ENCODE measurements at regions not wholly inside any gene's neighbourhood (a gene's known extent, or its start where the extent isn't known, plus 50 kb on each side); places are given as distances from the start of the nearest gene placed in this dataset.
"Not testable (repeated sequence)": the region's sequence is repeated elsewhere in the genome, so short reads cannot be mapped to it uniquely, and the experiment has no call there.

DNA sequence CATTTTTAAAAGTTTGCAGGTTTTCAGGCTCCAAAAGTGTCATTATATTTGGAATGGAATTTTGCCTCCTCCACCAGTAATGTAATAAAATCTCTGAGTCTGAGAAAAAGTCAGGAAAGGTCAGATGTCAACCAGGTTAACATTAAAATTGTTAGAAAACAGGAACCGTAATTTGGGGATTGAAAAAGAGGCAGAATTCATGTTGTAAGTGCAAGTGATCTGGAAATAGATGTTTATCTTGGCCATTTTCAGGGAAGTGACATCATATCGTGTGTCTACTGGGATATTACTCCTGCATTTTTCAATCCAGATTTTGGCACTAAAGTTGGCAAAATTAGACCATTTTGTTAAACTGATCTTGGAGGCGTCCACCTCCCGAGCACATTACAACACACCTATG lies 428.5 kb upstream of the MGMT start:
- DNase-seq = no peak

GRCh38 chr10:129039406-129040370 lies 427.4 kb upstream of the MGMT start:
- no peak for DNase-seq

- no peak for DNase-seq
These were observed 426.7 kb upstream of the MGMT start for GRCh38 chr10:129040377-129040776.

DNA sequence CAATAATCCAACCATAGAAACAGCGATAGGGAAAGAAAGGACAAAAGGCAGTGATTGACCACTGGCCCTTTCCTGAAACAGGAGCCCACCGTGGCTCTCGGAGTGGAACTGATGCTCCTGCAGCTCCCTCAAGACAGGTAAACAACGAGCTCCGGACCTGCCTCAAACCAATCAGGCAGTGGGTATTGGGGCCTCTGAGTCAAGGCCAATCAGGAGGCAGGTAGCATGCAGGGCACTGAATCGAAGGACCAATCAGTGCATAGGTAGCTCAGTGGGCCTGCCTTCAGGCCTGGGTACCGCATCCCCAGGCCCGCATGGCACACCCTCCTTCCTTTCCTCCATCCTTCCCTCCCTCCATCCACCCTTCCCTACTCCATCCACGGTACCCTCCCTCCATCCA lies 425.1 kb upstream of the MGMT start:
- no peak for DNase-seq

GRCh38 chr10:129042776-129043595 lies 424.1 kb upstream of the MGMT start:
- no peak for DNase-seq

- no peak for DNase-seq
These were observed 423.4 kb upstream of the MGMT start for GRCh38 chr10:129043691-129044090.

DNA sequence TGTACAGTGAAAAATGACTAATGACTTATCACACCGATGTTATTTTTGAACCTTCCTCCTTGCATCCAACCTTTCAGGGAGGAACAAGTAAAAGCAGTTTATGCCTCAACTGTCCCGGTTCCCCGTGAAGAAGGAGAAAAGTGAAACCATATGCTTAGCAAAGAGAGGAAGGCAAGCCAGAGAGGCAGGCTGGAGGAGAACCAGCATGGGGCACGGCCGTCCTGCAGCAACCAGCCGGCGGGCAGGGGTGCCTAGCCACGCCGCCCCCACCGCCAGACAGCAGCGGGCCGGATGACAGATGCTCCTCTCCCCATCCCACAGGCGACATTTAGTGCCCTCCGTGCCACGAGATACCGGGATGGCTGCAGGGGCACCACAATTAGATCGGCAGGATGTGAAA lies 421.4 kb upstream of the MGMT start:
- no peak for DNase-seq

DNA sequence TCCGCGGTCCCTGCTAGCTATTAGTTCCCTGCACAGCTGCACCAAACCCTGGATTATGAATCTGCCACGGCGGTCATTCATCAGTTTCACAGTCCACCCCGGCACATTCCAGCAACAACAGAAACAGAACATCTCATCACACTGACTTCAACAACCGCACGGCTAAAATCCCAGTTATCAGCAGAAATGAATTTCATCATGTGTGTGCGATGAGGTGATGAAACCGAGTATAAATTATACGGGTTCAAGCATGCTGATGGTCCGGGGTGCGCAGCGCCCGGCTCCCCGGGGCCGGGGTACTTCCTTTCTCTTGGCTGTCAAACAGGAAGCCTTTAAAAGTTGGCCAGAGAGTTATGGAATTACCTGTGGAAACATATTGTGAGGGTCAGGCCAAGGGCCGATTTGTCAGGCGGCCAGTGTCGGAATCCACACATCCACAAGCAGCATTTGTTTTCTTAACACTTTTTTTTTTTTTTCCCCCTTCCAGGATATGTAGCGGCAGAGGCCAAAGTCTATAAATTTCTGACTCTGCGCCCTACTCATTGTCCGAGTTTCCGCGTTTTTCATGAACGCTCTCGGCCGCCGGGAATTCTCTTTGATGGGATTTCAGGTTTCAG lies 420.9 kb upstream of the MGMT start:
- DNase-seq = no peak

DNA sequence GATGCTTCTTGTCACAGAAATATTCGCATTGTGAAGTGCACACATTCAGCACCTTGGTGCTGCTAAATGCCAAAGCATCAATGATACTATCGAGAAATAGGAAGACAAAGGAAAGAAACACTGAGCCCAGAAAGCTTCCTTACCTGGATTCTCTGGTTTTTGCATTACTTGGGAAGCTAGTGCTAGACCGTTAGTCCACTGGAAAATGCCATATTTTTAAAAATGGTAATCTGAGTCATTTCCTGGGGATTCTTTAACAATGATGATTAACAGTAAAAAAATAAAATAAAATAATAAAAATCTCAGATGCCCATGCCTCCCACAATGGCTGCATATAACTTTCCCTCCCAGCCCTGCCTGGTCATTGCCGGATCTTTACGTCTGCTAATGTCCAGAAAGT lies 420.1 kb upstream of the MGMT start:
- DNase-seq = no peak

DNA sequence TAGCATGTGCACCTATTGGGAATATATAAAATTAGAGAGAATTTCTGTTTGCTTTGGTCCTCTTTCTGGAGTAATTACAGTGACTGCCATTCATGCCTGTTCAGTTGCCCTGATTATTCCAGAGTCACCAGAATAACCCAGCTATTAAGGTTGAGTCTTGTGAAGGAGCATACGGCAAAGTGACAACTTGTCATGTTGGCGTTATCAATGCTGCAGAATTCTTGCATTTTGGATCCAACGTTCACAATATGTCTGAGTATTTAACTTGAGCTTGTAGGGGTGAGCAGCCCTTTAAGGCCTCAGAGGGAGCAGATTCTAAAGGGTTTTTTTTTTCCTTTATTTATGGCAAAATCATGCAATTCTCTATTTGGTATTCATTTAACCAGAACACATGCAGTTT lies 419.4 kb upstream of the MGMT start:
- DNase-seq = no peak

DNA sequence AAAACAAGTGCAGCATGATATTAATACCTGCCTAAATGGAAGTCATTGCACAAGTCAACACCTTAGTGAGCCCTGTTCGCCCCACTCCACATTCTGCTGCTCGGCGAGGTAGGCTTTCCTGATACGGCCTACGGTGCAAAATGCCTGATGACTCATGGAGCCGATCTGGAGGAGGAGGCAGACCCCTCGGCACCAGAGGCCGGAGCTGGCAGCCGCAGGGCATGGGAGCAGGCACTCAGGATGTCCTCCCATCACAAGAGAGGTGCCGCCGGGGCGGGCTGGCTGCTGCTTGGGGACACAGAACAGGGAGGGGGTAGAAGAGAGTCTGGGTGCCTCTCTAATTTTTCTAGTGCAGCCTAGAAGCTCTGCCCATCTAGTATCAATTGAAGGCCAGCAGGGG lies 418.5 kb upstream of the MGMT start:
- no peak for DNase-seq

GRCh38 chr10:129049501-129049900 lies 417.5 kb upstream of the MGMT start:
- peak; percentile 68 for DNase-seq

GRCh38 chr10:129055225-129055624 lies 411.8 kb upstream of the MGMT start:
- DNase-seq = no peak

DNA sequence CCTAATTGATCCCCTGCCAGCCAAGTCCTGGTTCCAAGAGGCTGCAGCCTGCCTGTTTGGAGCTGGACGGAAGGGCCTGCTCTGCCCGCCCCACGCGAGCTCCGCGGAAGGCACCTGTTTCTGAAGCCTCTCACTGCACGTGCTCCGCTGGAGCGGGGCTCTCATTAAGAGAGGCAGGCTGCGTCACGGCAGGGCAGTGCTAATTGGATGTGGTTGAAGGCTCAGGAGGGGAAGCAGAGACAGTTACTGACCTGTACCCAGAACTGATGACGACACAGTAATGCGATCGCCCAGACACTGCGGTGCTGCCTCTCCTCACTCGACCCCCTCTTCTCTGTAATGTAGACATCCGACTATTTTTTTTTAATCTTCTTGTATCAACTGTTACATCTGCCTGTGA lies 411.1 kb upstream of the MGMT start:
- DNase-seq = no peak

- DNase-seq = no peak
These were observed 410.0 kb upstream of the MGMT start for GRCh38 chr10:129056734-129057689.

DNA sequence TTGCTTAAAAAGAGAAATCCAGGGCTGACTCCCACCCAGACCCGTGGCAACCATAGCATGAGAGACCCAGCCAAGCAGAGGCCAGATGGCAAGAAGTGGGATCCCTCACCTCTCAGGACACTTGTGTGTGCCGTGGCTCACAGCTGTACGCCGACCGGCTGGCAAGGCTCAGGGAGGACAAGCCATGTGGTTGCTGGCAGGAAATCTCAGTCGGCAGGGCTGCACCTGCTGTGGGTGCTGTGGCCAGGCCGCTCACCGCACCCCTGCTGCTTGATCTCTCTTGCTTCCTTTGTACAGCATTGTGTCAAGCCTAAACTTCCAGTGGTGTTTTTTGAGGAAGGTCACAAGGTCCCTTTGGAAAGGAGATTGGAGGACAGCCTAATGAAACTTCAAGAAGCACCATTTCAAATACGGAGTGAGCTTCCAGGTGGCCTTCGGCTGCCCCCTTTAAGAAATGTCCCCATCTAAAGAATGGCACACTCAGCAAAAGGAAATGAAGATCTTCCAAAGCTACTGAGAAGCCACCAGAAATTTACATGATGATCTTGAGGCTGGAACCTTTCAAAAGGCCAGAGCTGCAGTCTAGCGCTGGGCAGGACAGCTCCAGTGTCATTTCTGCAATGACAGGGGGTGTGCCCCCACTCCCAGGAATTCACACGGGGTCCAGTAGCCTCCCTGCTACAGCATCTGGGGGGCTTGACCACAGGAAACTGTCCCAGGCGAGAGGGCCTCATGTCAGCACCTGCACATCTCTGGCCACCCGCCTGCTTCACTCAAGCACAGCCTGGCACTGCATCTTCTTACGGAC lies 409.0 kb upstream of the MGMT start:
- no peak for DNase-seq

GRCh38 chr10:129058664-129059155 lies 408.3 kb upstream of the MGMT start:
- DNase-seq = no peak

DNA sequence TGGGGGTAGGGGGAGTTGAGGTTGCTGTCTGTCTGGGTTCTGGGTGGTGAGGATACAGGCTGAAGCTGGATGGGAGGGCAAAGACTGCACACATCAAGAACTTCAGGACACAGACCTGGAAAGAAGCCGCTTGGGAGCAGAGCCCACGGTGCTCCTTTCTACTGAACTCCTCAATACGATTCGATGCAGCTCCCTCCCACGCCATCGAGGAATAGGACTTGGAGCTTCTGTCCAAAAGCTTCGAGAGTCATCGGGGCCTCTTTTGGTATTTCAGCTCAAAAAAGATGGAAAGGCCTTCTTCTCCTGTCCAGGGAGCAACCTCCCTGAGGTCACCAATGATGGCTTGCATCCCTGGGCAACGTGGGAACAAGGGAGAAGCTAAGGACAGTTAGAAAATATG lies 407.1 kb upstream of the MGMT start:
- DNase-seq = no peak

DNA sequence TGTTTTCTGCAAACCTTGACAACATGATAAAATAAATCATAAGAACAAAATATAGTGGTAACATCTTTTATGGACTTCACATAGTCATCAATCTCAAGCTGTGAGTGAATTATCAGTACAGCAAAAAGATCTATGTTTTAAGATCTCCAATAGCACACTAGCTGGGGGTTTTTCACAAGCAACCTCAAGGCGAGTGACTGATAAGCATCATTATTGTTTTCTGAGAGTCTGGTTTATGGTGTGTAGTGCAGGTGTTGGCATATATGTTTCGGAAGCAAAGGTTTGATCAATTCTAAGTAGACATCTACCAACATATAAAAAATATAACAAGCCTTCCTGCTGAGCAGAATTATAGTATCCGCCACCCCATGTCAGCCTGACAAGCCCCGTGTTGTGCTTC lies 403.8 kb upstream of the MGMT start:
- DNase-seq = no peak

- no peak for DNase-seq
These were observed 403.2 kb upstream of the MGMT start for GRCh38 chr10:129063877-129064276.

DNA sequence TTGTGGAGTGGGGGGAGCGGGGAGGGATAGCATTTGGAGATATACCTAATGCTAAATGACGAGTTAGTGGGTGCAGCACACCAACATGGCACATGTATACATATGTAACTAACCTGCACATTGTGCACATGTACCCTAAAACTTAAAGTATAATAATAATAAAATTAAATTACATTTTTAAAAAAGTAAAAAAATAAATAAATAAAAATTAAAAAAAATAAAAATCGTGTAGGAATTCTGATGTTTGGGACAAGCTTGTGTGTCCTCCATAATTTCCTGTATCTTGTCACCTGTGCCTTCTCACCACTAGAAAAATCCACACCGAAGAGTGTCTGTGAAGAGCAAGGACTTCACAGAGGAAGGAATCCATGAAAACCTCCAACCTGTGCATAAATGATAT lies 400.5 kb upstream of the MGMT start:
- not testable (repeated sequence) for DNase-seq
